ENCODE measurements at regions not wholly inside any gene's neighbourhood (a gene's known extent, or its start where the extent isn't known, plus 50 kb on each side); places are given as distances from the start of the nearest gene placed in this dataset.

DNA sequence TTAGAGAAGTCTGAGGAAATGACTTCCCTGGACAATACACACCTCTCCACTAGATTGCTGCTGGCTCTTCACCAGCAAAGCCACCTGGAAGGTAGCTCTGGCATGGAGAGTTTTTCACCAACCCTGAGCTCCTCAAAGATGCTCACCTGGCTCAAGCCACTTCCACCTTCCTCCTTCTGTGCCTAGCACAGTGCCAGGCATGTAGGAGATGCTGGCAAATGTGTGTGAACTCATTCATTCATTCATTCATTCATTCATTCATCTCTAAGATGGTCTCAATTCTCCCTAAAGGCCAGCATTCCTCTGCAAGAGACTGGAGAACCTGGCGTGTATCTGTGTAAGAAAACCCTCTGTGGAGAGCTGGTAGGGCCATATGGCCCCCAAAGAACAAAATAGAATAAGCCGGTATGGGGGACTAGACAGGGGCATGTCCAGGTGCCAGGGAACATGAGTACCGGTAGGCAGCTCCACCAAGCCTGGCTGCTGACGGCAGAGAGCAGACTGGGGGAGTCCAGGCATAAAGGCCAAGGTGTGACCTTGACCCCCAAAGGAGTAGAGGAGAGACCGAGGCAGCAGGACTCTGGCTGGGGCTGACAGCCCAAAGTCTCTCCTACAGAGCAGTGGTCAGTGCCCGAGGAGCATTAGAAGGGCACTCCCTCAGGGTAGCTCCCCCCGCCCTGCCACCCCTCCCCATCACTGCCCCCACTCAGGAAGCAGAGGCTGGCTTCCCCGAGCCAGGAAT is 132.2 kb upstream of the TNRC6C start:
- DNase-seq (ENCODE audit: low read depth): no peak
- H3K4me3 ChIP-seq (ENCODE audit: low read length): no peak overlapping the region
- TF ChIP-seq, protein P1, sequence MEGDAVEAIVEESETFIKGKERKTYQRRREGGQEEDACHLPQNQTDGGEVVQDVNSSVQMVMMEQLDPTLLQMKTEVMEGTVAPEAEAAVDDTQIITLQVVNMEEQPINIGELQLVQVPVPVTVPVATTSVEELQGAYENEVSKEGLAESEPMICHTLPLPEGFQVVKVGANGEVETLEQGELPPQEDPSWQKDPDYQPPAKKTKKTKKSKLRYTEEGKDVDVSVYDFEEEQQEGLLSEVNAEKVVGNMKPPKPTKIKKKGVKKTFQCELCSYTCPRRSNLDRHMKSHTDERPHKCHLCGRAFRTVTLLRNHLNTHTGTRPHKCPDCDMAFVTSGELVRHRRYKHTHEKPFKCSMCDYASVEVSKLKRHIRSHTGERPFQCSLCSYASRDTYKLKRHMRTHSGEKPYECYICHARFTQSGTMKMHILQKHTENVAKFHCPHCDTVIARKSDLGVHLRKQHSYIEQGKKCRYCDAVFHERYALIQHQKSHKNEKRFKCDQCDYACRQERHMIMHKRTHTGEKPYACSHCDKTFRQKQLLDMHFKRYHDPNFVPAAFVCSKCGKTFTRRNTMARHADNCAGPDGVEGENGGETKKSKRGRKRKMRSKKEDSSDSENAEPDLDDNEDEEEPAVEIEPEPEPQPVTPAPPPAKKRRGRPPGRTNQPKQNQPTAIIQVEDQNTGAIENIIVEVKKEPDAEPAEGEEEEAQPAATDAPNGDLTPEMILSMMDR (conservative IDR thresholded peaks at IDR 0.05; ENCODE audit: low read depth, low read length): no peak

DNA sequence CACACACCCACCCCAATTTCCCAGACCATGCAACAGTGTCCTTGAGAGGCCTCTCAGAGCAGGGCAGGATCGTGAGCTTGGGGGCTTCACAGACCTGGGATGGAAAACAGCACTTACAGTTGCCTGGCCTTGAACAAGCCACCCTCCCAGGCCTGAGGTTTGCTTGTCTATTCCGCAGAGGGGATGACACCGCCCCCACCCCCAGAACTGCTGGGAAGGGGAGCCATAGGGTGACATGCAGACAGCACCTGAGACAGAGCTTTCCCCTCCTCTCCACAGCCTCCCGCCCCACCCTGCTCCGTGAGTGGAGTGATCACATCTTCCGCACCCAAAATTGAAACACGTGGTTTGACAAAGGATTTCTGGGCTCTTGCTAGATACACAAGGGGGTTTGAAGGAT is 131.5 kb upstream of the TNRC6C start:
- H3K4me3 ChIP-seq (ENCODE audit: low read length): no peak overlapping the region
- no peak for DNase-seq (ENCODE audit: low read depth)
- TF ChIP-seq, protein P1 (conservative IDR thresholded peaks at IDR 0.05; ENCODE audit: low read depth, low read length): no peak

DNA sequence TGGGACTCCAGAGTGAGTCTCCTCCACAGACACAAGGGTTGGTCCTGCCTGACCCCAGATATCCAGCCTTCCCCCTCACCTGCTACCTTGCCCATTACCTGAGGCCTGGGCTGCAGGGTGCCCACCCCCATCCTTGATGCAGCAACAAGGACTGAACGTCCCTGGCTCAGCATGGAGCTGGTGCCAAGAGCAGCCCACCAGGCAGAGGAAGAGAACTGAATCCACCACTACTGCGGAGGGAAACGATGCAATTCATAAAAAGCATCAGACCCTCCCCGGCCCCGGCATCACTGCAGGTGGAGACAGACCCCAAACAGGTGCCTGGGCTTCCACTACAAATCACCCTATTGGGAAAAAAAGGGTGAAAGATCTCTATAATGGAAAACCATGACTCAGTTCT is 131.0 kb upstream of the TNRC6C start:
- no peak for DNase-seq (ENCODE audit: low read depth)
- H3K4me3 ChIP-seq (ENCODE audit: low read length): no peak overlapping the region
- TF ChIP-seq, protein P1 (conservative IDR thresholded peaks at IDR 0.05; ENCODE audit: low read depth, low read length): no peak

DNA sequence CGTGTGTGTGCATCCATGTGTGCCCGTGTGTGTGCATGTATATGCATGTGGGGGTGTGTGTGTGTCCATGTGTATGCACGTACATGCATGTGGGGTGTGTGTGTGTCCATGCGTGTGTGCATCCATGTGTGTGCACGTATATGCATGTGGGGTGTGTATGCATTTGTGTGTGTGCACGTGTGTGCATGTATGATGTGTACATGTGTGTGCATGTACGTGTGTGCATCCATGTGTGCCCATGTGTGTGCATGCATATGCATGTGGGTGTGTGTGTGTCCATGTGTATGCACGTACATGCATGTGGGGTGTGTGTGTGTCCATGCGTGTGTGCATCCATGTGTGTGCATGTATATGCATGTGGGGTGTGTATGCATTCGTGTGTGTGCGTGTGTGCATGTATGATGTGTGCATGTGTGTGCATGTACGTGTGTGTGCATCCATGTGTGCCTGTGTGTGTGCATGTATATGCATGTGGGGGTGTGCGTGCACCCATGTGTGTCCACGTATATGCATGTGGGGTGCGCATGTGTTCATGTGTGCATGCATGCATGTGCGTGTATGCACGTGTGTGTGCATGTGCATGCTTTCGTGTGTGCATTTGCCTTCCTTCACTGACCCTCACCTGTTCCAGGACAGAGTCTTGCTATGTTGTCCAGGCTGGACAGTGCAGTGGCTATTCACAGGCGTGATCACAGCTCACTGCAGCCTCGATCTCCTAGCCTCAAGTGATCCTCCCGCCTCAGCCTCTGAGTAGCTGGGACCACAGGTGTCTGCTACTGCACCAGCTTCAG is 129.6 kb upstream of the TNRC6C start:
- TF ChIP-seq, protein P1 (conservative IDR thresholded peaks at IDR 0.05; ENCODE audit: low read depth, low read length): no peak
- no peak overlapping the region for H3K4me3 ChIP-seq (ENCODE audit: low read length)
- DNase-seq (ENCODE audit: low read depth): no peak

DNA sequence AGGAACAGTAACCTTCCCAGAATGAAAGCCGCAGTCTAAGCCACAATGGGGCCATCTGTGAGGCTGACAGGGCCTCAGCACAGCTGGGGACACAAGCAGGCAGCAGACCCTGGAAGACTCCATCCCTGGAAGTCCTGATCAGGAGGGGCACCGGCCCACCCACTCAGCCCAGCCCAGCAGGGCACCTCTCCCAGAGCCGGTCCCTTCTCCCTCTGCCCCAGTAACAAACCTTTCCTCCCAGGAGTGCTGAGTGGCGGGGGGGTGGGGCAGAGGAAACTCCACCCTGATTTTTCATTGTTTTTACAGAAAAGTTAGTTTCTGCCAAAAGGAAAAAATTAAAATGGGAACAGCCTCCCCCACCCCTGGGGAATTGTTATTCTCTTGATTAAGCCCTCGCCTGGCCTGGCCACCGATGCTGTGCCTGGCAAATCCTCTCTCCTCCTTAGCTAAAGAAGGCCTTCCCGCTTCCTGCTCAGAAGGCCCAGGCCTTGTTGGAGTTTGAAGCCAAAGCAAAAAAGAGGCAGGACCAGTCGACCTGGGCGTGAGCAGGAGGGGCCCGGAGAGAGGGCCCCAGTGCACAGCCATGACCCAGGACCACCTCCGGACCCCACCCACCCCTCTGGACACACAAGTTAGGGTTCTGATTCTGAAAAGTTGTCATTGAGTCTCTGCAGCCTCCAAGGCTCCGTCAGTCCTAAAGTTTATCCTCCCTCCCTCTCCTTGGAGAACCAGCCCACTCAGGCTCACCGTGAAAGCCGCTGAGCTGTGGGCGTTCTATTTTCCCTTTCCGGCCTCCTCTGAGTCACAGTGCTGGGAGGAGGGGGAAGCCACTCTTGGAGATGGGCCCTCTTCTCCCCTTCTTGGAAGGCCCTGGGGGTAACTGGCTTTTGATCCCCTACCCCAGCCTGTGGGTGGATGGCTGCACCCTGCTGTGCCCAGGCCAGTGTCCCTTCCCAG is 128.4 kb upstream of the TNRC6C start:
- H3K4me3 ChIP-seq (ENCODE audit: low read length): no peak overlapping the region
- no peak for DNase-seq (ENCODE audit: low read depth)
- TF ChIP-seq, protein P1 (conservative IDR thresholded peaks at IDR 0.05; ENCODE audit: low read depth, low read length): no peak

DNA sequence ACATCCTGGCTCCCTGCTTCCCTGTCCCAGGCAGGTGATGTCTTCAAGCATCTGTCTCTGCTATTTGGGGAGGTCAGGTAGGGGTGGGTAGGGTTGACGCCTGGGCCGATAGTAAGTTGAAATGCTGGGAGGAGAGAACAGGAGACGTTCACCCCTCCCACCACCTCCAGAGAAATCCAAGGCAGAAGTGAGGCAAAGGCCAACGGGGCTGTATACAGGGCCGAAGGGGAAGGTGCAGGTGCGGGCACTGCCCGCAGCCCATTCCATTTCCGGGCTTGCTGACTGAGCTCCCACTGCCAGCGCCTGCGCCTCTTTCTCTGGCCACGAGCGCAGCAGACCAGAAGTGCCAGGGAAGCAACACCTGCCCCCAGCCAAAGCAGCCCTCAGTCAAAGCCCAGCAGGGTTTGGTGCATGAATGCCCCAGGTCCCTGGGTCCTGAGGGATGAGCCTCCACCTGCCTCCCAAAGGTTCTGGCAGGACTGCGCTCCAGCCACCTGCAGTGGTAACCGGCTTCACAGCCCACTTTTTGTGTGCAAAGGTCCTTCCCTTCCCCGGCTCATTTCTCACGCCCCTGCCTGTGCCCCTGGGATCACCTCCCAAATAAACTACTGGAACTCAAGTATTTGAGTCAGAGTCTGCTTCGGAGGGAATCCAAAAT is 127.6 kb upstream of the TNRC6C start:
- TF ChIP-seq, protein P1 (conservative IDR thresholded peaks at IDR 0.05; ENCODE audit: low read depth, low read length): no peak
- H3K4me3 ChIP-seq (ENCODE audit: low read length): no peak overlapping the region
- no peak for DNase-seq (ENCODE audit: low read depth)
